Osteocyte (in vitro differentiated cells): ENCODE measurements at regions not wholly inside any gene's neighbourhood (a gene's known extent, or its start where the extent isn't known, plus 50 kb on each side); places are given as distances from the start of the nearest gene placed in this dataset.

Experiments
- DNase-seq: peaks from one replicate; pipeline ENCODE4 v3.0.0; 2021; ENCODE audit warnings: mixed read lengths; ENCODE audit not compliant: unreplicated experiment; ENCODE audit errors: extremely low spot score
- H3K27ac Mint-ChIP-seq: one replicate; pipeline ENCODE4 v1.8.0; 2021; ENCODE audit warnings: mild to moderate bottlenecking, mixed read lengths; ENCODE audit not compliant: unreplicated experiment
- H3K27me3 Mint-ChIP-seq: one replicate; pipeline ENCODE4 v1.8.0; 2021; ENCODE audit warnings: mixed read lengths; ENCODE audit not compliant: unreplicated experiment
- H3K36me3 Mint-ChIP-seq: one replicate; pipeline ENCODE4 v1.8.0; 2021; ENCODE audit warnings: mixed read lengths; ENCODE audit not compliant: unreplicated experiment
- H3K4me1 Mint-ChIP-seq: one replicate; pipeline ENCODE4 v1.8.0; 2021; ENCODE audit warnings: mixed read lengths; ENCODE audit not compliant: unreplicated experiment
- H3K4me3 Mint-ChIP-seq: one replicate; pipeline ENCODE4 v1.8.0; 2021; ENCODE audit warnings: mild to moderate bottlenecking, moderate library complexity, mixed read lengths; ENCODE audit not compliant: unreplicated experiment
- H3K9me3 Mint-ChIP-seq: one replicate; pipeline ENCODE4 v1.8.0; 2021; ENCODE audit warnings: mixed read lengths; ENCODE audit not compliant: unreplicated experiment
- TF ChIP-seq, protein P1 (sequence below): fragments of 200-600 bp; sonication (generic); IDR thresholded peaks from 2 replicates; pipeline ENCODE4 v1.5.0; 2021; ENCODE audit warnings: antibody characterized with exemption, mild to moderate bottlenecking, moderate library complexity

DNA sequence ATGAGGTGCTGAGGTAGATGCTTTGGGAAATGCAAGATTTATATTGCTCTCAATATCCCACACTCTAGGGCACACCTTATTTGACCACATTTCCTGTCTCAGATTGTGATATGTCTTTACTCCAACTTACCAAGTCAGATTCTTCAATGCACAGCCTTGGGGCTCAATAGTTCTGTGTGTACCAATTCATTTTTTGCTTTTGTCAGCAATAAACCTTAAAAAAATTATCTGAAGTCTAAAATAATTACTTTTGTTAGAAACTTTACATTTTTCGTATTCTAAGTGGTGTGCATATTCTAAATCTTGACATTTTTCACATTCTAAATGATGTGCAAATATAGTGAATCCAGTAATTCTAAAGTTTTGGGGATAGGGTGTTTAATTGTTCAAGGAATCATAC is 447.5 kb upstream of the COX7C start:
- Mint-ChIP-seq H3K27ac (no peak overlapping the region), H3K4me3 (no peak overlapping the region), H3K36me3 (no peaks in the 10 kb centered on the region), H3K27me3 (no peaks in the 10 kb centered on the region), H3K4me1 (peaks cover 12% of the 10 kb centered on the region), H3K9me3 (peaks cover 4% of the 10 kb centered on the region)
- DNase-seq = no peak
- TF ChIP-seq, protein P1, sequence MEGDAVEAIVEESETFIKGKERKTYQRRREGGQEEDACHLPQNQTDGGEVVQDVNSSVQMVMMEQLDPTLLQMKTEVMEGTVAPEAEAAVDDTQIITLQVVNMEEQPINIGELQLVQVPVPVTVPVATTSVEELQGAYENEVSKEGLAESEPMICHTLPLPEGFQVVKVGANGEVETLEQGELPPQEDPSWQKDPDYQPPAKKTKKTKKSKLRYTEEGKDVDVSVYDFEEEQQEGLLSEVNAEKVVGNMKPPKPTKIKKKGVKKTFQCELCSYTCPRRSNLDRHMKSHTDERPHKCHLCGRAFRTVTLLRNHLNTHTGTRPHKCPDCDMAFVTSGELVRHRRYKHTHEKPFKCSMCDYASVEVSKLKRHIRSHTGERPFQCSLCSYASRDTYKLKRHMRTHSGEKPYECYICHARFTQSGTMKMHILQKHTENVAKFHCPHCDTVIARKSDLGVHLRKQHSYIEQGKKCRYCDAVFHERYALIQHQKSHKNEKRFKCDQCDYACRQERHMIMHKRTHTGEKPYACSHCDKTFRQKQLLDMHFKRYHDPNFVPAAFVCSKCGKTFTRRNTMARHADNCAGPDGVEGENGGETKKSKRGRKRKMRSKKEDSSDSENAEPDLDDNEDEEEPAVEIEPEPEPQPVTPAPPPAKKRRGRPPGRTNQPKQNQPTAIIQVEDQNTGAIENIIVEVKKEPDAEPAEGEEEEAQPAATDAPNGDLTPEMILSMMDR = no peak

DNA sequence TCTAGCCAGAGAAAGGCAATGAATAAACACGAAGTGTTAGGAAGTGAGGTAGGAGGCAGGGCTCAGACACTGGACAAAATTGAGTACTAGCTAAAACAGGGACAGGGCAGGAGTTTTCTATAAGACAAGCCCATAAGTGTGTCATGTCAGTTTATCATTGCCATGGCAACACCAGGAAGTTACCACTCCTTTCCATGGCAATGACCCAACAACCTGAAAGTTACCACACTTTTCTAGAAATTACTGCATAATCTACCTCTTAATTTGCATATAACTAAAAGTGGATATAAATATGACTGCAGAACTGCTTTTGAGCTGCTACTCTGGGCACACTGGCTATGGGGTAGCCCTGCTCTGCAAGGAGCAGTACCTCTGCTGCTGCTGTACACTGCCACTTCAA is 442.5 kb upstream of the COX7C start:
- Mint-ChIP-seq H3K27me3 (no peaks in the 10 kb centered on the region), H3K9me3 (no peaks in the 10 kb centered on the region), H3K4me3 (no peak overlapping the region), H3K36me3 (no peaks in the 10 kb centered on the region), H3K4me1 (peaks cover 12% of the 10 kb centered on the region), H3K27ac (no peak overlapping the region)
- DNase-seq = no peak
- TF ChIP-seq, protein P1 = no peak

DNA sequence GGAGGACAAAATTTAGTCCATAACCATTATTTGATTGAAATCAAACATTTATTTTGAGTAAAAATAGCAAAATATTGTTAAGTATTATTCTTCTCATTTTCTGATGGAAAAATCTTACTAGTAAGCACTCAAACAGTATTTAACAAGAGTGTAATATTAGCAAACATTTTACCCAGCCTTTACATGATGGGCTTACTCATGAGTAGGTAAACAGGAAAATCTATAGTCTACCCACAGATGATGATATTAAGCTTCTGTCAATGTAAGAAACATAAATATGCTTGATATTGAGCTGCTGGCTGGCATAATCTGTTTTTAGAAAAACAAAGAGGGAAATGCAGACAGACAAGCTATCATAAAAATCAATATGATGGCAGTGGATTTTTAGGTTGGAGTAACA is 418.5 kb upstream of the COX7C start:
- Mint-ChIP-seq H3K27me3 (peaks cover 9% of the 10 kb centered on the region), H3K36me3 (no peaks in the 10 kb centered on the region), H3K4me3 (no peak overlapping the region), H3K4me1 (no peaks in the 10 kb centered on the region), H3K9me3 (no peaks in the 10 kb centered on the region), H3K27ac (no peak overlapping the region)
- TF ChIP-seq, protein P1 = no peak
- no peak for DNase-seq

DNA sequence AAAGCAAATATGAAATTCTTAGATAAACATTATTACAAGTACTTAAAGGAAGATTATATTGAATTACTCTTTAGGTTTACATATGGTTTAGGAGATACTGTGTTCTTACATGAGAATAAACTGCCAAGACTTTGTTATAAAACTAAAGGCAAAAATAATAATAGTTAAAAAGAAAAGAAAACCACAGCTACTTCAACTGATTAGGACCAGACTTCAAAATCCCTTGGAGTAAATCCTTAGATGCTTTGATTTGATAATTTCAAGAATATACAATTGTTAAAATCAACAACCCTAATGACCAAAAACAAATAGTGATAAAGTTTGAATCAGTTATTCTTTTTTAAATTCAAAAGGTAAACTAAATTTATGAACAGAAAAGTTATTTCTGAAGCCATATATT is 389.6 kb upstream of the COX7C start:
- Mint-ChIP-seq H3K27ac (no peak overlapping the region), H3K4me3 (no peak overlapping the region), H3K9me3 (peaks cover 6% of the 10 kb centered on the region), H3K4me1 (no peaks in the 10 kb centered on the region), H3K36me3 (no peaks in the 10 kb centered on the region), H3K27me3 (peaks cover 12% of the 10 kb centered on the region)
- TF ChIP-seq, protein P1 = no peak
- no peak for DNase-seq

DNA sequence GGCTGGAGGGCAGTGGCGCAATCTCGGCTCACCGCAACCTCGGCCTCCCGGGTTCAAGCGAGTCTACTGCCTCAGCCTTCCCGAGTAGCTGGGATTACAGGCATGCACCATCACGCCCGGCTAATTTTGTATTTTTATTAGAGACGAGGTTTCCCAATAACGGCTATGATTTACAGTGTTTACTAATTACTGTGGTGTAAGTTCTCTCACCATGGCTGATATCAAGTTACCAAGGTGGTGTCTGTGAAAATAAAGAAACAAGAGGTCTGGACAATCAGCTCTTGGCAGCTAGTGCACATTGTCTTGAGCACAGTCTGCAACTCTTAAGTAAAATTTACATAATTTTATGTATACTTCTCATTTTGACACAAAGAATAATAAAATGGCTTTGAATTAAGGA is 385.5 kb upstream of the COX7C start:
- Mint-ChIP-seq H3K4me3 (no peak overlapping the region), H3K4me1 (no peaks in the 10 kb centered on the region), H3K27ac (no peak overlapping the region), H3K36me3 (no peaks in the 10 kb centered on the region), H3K27me3 (peaks cover 17% of the 10 kb centered on the region), H3K9me3 (no peaks in the 10 kb centered on the region)
- TF ChIP-seq, protein P1 = no peak
- no peak for DNase-seq
